Mesothelial cell of epicardium (in vitro differentiated cells): ENCODE measurements at regions not wholly inside any gene's neighbourhood (a gene's known extent, or its start where the extent isn't known, plus 50 kb on each side); places are given as distances from the start of the nearest gene placed in this dataset.

ENCODE experiments used
- DNase-seq, 2 experiments: peaks; one replicate each; pipeline ENCODE4 v3.0.0; 2021; ENCODE audit warnings: low spot score in 2 of 2; ENCODE audit not compliant: unreplicated experiment in 2 of 2
- H3K27ac Mint-ChIP-seq: 2 replicates; pipeline ENCODE4 v1.8.0; 2021; ENCODE audit warnings: mixed read lengths
- H3K27me3 Mint-ChIP-seq: 2 replicates; pipeline ENCODE4 v1.8.0; 2021; ENCODE audit warnings: low read depth, mixed read lengths
- H3K36me3 Mint-ChIP-seq: 2 replicates; pipeline ENCODE4 v1.8.0; 2021; ENCODE audit warnings: mixed read lengths
- H3K4me1 Mint-ChIP-seq: 2 replicates; pipeline ENCODE4 v1.8.0; 2021; ENCODE audit warnings: mixed read lengths
- H3K4me3 Mint-ChIP-seq: 2 replicates; pipeline ENCODE4 v1.8.0; 2021; ENCODE audit warnings: mild to moderate bottlenecking, moderate library complexity, mixed read lengths
- H3K9me3 Mint-ChIP-seq: 2 replicates; pipeline ENCODE4 v1.8.0; 2021; ENCODE audit warnings: mixed read lengths
- CTCF ChIP-seq: fragments of 200-600 bp; sonication (generic); IDR thresholded peaks from one replicate; pipeline ENCODE4 v1.5.0; 2021; ENCODE audit warnings: antibody characterized with exemption; ENCODE audit not compliant: unreplicated experiment

GRCh38 chr11:69375316-69376154, 81.6 kb downstream of the MYEOV start:
- no peak for DNase-seq
- Mint-ChIP-seq H3K36me3 (no peaks in the 10 kb centered on the region), H3K27me3 (peaks cover 2% of the 10 kb centered on the region), H3K9me3 (no peaks in the 10 kb centered on the region), H3K27ac (no peak overlapping the region), H3K4me3 (no peak overlapping the region), H3K4me1 (no peaks in the 10 kb centered on the region)
- no peak for TF ChIP-seq CTCF

- H3K4me3 Mint-ChIP-seq, result no peak overlapping the region
- H3K4me1 Mint-ChIP-seq, result no peaks in the 10 kb centered on the region
- H3K36me3 Mint-ChIP-seq, result no peaks in the 10 kb centered on the region
- H3K9me3 Mint-ChIP-seq, result no peaks in the 10 kb centered on the region
- DNase-seq, result no peak
- TF ChIP-seq CTCF, result no peak
- H3K27me3 Mint-ChIP-seq, result peaks cover 2% of the 10 kb centered on the region
- H3K27ac Mint-ChIP-seq, result no peak overlapping the region
Observed at GRCh38 chr11:69376155-69377028, 82.4 kb downstream of the MYEOV start.

GRCh38 chr11:69377029-69377952, 83.3 kb downstream of the MYEOV start:
- Mint-ChIP-seq H3K4me1 (no peaks in the 10 kb centered on the region), H3K4me3 (no peak overlapping the region), H3K27me3 (peaks cover 2% of the 10 kb centered on the region), H3K27ac (no peak overlapping the region), H3K9me3 (no peaks in the 10 kb centered on the region), H3K36me3 (no peaks in the 10 kb centered on the region)
- no peak for TF ChIP-seq CTCF
- DNase-seq, result no peak

- no peak for DNase-seq
- no peak overlapping the region for H3K4me3 Mint-ChIP-seq
- no peaks in the 10 kb centered on the region for H3K9me3 Mint-ChIP-seq
- no peaks in the 10 kb centered on the region for H3K36me3 Mint-ChIP-seq
- peaks cover 2% of the 10 kb centered on the region for H3K27me3 Mint-ChIP-seq
- H3K27ac Mint-ChIP-seq, result no peak overlapping the region
- no peaks in the 10 kb centered on the region for H3K4me1 Mint-ChIP-seq
- no peak for TF ChIP-seq CTCF
Observed at GRCh38 chr11:69377953-69378302, 84.0 kb downstream of the MYEOV start.
